ENCODE measurements at regions not wholly inside any gene's neighbourhood (a gene's known extent, or its start where the extent isn't known, plus 50 kb on each side); places are given as distances from the start of the nearest gene placed in this dataset.
A peak's percentile ranks its signal among the peaks of the same experiment; 100 is the strongest.

DNA sequence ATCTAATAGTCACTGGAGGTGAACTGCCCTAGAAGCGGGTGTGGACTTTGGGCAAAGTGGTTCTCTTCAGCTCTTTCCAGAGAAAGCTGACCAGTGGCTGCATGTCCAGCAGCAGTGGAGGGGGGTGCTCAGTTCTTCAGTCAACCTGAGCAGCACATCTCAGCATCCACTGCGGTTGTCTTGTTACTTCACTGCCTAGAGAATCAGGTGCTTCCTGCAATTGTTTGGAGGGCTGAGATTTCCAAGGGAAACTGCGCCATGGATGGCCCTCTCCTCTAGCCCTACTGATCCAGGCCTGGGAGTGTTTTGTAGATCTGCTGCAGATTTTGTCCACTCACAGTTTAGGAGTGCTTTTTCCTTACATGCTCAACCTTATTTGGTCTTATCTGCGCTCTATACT is 65.6 kb upstream of the CFAP161 start:
- CTCF ChIA-PET, result no interaction called here
- TF ChIP-seq, protein P1, sequence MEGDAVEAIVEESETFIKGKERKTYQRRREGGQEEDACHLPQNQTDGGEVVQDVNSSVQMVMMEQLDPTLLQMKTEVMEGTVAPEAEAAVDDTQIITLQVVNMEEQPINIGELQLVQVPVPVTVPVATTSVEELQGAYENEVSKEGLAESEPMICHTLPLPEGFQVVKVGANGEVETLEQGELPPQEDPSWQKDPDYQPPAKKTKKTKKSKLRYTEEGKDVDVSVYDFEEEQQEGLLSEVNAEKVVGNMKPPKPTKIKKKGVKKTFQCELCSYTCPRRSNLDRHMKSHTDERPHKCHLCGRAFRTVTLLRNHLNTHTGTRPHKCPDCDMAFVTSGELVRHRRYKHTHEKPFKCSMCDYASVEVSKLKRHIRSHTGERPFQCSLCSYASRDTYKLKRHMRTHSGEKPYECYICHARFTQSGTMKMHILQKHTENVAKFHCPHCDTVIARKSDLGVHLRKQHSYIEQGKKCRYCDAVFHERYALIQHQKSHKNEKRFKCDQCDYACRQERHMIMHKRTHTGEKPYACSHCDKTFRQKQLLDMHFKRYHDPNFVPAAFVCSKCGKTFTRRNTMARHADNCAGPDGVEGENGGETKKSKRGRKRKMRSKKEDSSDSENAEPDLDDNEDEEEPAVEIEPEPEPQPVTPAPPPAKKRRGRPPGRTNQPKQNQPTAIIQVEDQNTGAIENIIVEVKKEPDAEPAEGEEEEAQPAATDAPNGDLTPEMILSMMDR (IDR thresholded peaks at IDR 0.05; ENCODE audit: insufficient read depth, low read length, missing control alignments), result no peak
- no peak for DNase-seq (ENCODE audit: low read depth, low spot score)
- no peak overlapping the region for H3K4me3 ChIP-seq (ENCODE audit: low read depth, low read length)
- POLR2A ChIA-PET, result no interaction called here

DNA sequence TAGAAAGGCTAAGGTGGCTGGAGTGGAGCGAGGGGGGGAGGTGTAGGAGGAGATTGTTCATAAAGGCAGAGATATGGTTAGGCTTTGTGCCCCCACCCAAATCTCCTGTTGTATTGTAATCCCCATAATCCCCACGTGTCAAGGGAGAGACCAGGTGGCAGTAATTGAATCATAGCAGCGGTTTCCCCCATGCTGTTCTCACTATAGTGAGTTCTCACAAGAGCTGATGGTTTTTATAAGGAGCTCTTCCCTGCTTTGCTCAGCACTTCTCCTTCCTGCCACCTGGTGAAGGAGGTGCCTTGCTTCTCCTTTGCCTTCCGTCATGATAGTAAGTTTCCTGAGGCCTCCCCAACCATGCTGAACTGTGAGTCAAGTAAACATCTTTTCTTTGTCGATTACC is 64.7 kb upstream of the CFAP161 start:
- ChIA-PET POLR2A (no interaction called here), CTCF (no interaction called here)
- no peak overlapping the region for H3K4me3 ChIP-seq (ENCODE audit: low read depth, low read length)
- no peak for DNase-seq (ENCODE audit: low read depth, low spot score)
- TF ChIP-seq, protein P1 (IDR thresholded peaks at IDR 0.05; ENCODE audit: insufficient read depth, low read length, missing control alignments), result no peak

DNA sequence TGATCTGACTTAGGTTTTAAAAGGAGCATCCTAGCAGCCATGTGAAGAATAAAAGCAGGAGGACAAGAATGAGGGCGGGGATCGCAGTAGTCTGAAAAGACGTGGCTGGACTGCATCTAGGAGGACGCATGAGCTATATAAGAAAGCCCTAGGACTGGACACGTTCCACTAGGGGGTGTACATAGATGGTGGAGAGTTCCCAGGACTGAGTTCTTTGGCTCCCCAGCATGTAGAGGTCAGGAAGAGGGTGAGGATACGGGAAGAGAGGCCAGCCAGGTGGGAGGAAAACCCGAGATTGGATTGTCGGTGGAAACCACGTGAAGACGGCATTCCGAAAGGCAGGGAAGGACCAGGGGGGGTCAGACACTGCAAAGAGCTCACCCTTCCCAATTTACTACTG is 64.2 kb upstream of the CFAP161 start:
- TF ChIP-seq, protein P1 (IDR thresholded peaks at IDR 0.05; ENCODE audit: insufficient read depth, low read length, missing control alignments), result no peak
- POLR2A ChIA-PET, result no interaction called here
- H3K4me3 ChIP-seq (ENCODE audit: low read depth, low read length), result no peak overlapping the region
- CTCF ChIA-PET, result no interaction called here
- no peak for DNase-seq (ENCODE audit: low read depth, low spot score)

DNA sequence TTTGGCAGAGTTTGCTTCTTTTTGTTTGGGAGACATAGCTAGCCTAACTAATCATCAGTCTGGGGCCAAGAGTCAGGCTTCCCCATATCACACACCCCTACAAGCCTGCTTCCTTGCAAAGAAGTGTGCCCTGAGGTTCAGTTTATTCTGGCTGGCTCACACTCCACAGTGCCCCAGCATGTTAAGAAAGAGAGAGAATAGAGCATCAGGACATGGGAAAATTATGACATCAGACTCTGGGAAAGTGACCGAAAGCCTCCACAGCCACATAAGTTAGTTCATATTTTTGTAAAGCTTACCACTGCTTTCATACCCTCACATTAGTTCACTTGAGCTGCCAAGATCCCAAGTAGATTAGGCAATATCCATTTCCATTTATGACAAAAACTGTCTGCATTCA is 63.0 kb upstream of the CFAP161 start:
- H3K4me3 ChIP-seq (ENCODE audit: low read depth, low read length), result no peak overlapping the region
- POLR2A ChIA-PET, result no interaction called here
- TF ChIP-seq, protein P1 (IDR thresholded peaks at IDR 0.05; ENCODE audit: insufficient read depth, low read length, missing control alignments), result no peak
- peak; percentile 23 for DNase-seq (ENCODE audit: low read depth, low spot score)
- CTCF ChIA-PET, result interaction anchor here (1.0 kb wide), 1 partner anchor 33 kb away, joined by 3 read pairs; no protein-coding TSS in a partner anchor

DNA sequence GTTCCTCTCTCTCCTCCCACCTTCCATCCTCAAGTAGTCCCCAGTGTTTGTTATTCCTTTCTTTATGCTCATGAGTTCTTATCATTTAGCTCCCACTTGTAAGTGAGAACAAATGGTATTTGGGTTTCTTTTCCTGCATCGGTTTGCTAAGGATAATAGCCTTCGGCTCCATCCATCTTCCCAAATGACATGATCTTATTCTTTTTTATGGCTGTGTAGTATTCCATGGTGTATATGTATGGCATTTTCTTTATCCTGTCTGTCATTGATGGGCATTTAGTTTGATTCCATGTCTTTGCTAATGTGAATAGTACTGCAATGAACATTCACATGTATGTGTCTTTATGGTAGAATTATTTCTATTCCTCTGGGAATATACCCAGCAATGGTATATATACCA is 62.4 kb upstream of the CFAP161 start:
- POLR2A ChIA-PET, result no interaction called here
- no peak overlapping the region for H3K4me3 ChIP-seq (ENCODE audit: low read depth, low read length)
- DNase-seq (ENCODE audit: low read depth, low spot score), result no peak
- TF ChIP-seq, protein P1 (IDR thresholded peaks at IDR 0.05; ENCODE audit: insufficient read depth, low read length, missing control alignments), result no peak
- CTCF ChIA-PET, result interaction anchor here (1.0 kb wide), 1 partner anchor 33 kb away, joined by 3 read pairs; no protein-coding TSS in a partner anchor

DNA sequence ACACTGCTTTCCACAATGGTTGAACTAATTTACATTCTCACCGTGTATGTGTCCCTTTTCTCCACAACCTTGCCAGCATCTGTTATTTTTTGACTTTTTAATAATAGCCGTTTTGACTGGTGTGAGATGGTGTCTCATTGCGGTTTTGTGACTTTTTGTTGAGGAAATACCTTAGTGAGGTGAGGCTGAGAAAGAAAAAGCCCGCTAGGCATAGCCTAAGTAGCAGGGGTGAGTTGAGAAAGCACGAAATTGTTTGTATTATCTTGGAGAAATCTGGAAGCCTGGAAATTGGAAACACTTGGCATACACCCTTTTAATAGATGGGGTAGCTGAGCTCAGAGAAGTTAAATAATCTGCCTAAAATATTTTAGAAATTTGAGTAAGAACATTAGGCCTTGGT is 61.5 kb upstream of the CFAP161 start:
- DNase-seq (ENCODE audit: low read depth, low spot score), result no peak
- CTCF ChIA-PET, result no interaction called here
- POLR2A ChIA-PET, result no interaction called here
- no peak overlapping the region for H3K4me3 ChIP-seq (ENCODE audit: low read depth, low read length)
- TF ChIP-seq, protein P1 (IDR thresholded peaks at IDR 0.05; ENCODE audit: insufficient read depth, low read length, missing control alignments), result no peak
